H9 (cell line): ENCODE measurements at regions not wholly inside any gene's neighbourhood (a gene's known extent, or its start where the extent isn't known, plus 50 kb on each side); places are given as distances from the start of the nearest gene placed in this dataset.

ENCODE experiments used
- DNase-seq: peaks from one replicate; pipeline ENCODE4 v3.0.0-alpha.2; 2017
- H2AFZ ChIP-seq: one replicate; pipeline ENCODE4 v1.6.1; 2013; ENCODE audit warnings: mild to moderate bottlenecking, low read length, control low read depth, moderate library complexity
- H2AK5ac ChIP-seq: 2 replicates; pipeline ENCODE4 v1.6.1; 2013; ENCODE audit warnings: low read length, control low read depth, mixed read lengths; ENCODE audit not compliant: insufficient read length
- H2BK120ac ChIP-seq: one replicate; pipeline ENCODE4 v1.6.1; 2013; ENCODE audit warnings: low read depth, mild to moderate bottlenecking, low read length, control low read depth, inconsistent platforms; ENCODE audit not compliant: poor library complexity, severe bottlenecking
- H2BK12ac ChIP-seq: 2 replicates; pipeline ENCODE4 v1.6.1; 2013; ENCODE audit warnings: low read length, control low read depth, mixed read lengths, low read depth; ENCODE audit not compliant: insufficient read length
- H2BK15ac ChIP-seq: 2 replicates; pipeline ENCODE4 v1.6.1; 2013; ENCODE audit warnings: low read depth, low read length, control low read depth
- H2BK20ac ChIP-seq: one replicate; pipeline ENCODE4 v1.6.1; 2013; ENCODE audit warnings: low read depth, mild to moderate bottlenecking, low read length, control low read depth, inconsistent platforms; ENCODE audit not compliant: poor library complexity, severe bottlenecking
- H2BK5ac ChIP-seq: 2 replicates; pipeline ENCODE4 v1.6.1; 2013; ENCODE audit warnings: low read length, control low read depth, mixed read lengths; ENCODE audit not compliant: insufficient read length
- H3K14ac ChIP-seq: 2 replicates; pipeline ENCODE4 v1.6.1; 2013; ENCODE audit warnings: low read length, control low read depth; ENCODE audit not compliant: insufficient read depth
- H3K18ac ChIP-seq: 2 replicates; pipeline ENCODE4 v1.6.1; 2013; ENCODE audit warnings: low read depth, mild to moderate bottlenecking, mixed read lengths, low read length, control low read depth; ENCODE audit not compliant: insufficient read length
- H3K23ac ChIP-seq: 2 replicates; pipeline ENCODE4 v1.6.1; 2013; ENCODE audit warnings: low read length, control low read depth, mixed read lengths, low read depth; ENCODE audit not compliant: insufficient read length
- H3K23me2 ChIP-seq: 2 replicates; pipeline ENCODE4 v1.6.1; 2013; ENCODE audit warnings: low read depth, mild to moderate bottlenecking, mixed read lengths, low read length, control low read depth; ENCODE audit not compliant: insufficient read length, poor library complexity, severe bottlenecking
- H3K27ac ChIP-seq: 2 replicates; pipeline ENCODE4 v1.5.1; 2013; ENCODE audit warnings: low read length, control low read depth, mixed read lengths, low read depth; ENCODE audit not compliant: insufficient read length
- H3K27me3 ChIP-seq: 2 replicates; pipeline ENCODE4 v1.6.1; 2013; ENCODE audit warnings: low read length, control low read depth, inconsistent platforms; ENCODE audit not compliant: insufficient read depth
- H3K4ac ChIP-seq: 2 replicates; pipeline ENCODE4 v1.6.1; 2013; ENCODE audit warnings: low read depth, mild to moderate bottlenecking, control low read depth, inconsistent platforms, low read length, moderate library complexity
- H3K4me1 ChIP-seq: 2 replicates; pipeline ENCODE4 v1.6.1; 2013; ENCODE audit warnings: low read length, control low read depth, inconsistent platforms; ENCODE audit not compliant: insufficient read depth
- H3K4me2 ChIP-seq: 2 replicates; pipeline ENCODE4 v1.6.1; 2013; ENCODE audit warnings: low read length, control low read depth, mixed read lengths; ENCODE audit not compliant: insufficient read length, insufficient read depth
- H3K56ac ChIP-seq: 2 replicates; pipeline ENCODE4 v1.6.1; 2013; ENCODE audit warnings: low read depth, mild to moderate bottlenecking, mixed read lengths, low read length, control low read depth; ENCODE audit not compliant: insufficient read length
- H3K79me1 ChIP-seq: 2 replicates; pipeline ENCODE4 v1.6.1; 2013; ENCODE audit warnings: low read depth, mild to moderate bottlenecking, moderate library complexity, low read length, control low read depth, inconsistent platforms; ENCODE audit not compliant: insufficient read depth, poor library complexity, severe bottlenecking
- H3K79me2 ChIP-seq: 2 replicates; pipeline ENCODE4 v1.6.1; 2013; ENCODE audit warnings: low read length, control low read depth, inconsistent platforms; ENCODE audit not compliant: insufficient read depth
- H3K9ac ChIP-seq: 2 replicates; pipeline ENCODE4 v1.6.1; 2013; ENCODE audit warnings: low read length, control low read depth, mixed read lengths; ENCODE audit not compliant: insufficient read length; ENCODE audit errors: extremely low read depth
- H3K9me3 ChIP-seq: one replicate; pipeline ENCODE4 v1.6.1; 2013; ENCODE audit warnings: low read depth, low read length, inconsistent platforms; ENCODE audit not compliant: control insufficient read depth
- H3T11ph ChIP-seq: one replicate; pipeline ENCODE4 v1.6.1; 2013; ENCODE audit warnings: mild to moderate bottlenecking, low read length, control low read depth, inconsistent platforms
- H4K20me1 ChIP-seq: one replicate; pipeline ENCODE4 v1.6.1; 2013; ENCODE audit not compliant: control insufficient read depth, insufficient read length, insufficient read depth
- H4K5ac ChIP-seq: 2 replicates; pipeline ENCODE4 v1.6.1; 2013; ENCODE audit warnings: low read depth, mild to moderate bottlenecking, mixed read lengths, low read length, control low read depth; ENCODE audit not compliant: insufficient read length
- H4K8ac ChIP-seq: replicated peaks from 2 replicates; pipeline ENCODE4 v1.6.1; 2013; ENCODE audit warnings: low read length, control low read depth, mixed read lengths, low read depth; ENCODE audit not compliant: insufficient read length
- H4K91ac ChIP-seq: 2 replicates; pipeline ENCODE4 v1.6.1; 2013; ENCODE audit warnings: low read depth, mild to moderate bottlenecking, moderate library complexity, mixed read lengths, low read length, control low read depth; ENCODE audit not compliant: insufficient read length
- H3K27ac Mint-ChIP-seq, 3 experiments: 2 replicates in 2 of 3; 3 replicates in 1 of 3; pipeline ENCODE4 v1.8.0; 2020 to 2021; ENCODE audit warnings: mixed read lengths in 3 of 3, mild to moderate bottlenecking in 1 of 3, moderate library complexity in 1 of 3
- H3K27me3 Mint-ChIP-seq: 2 replicates; pipeline ENCODE4 v1.8.0; 2021; ENCODE audit warnings: low read depth, mild to moderate bottlenecking, moderate library complexity, mixed read lengths
- H3K36me3 Mint-ChIP-seq, 3 experiments: 2 replicates in 2 of 3; 3 replicates in 1 of 3; pipeline ENCODE4 v1.8.0; 2020 to 2021; ENCODE audit warnings: low read depth in 3 of 3, mixed read lengths in 3 of 3; ENCODE audit not compliant: insufficient read depth in 1 of 3
- H3K4me1 Mint-ChIP-seq, 2 experiments: 2 replicates each; pipeline ENCODE4 v1.8.0; 2020; ENCODE audit warnings: mixed read lengths in 2 of 2
- H3K4me3 Mint-ChIP-seq, 2 experiments: 2 replicates in 1 of 2; 3 replicates in 1 of 2; pipeline ENCODE4 v1.8.0; 2020 to 2021; ENCODE audit warnings: mild to moderate bottlenecking in 2 of 2, mixed read lengths in 2 of 2, moderate library complexity in 1 of 2
- H3K9me3 Mint-ChIP-seq, 2 experiments: 2 replicates in 1 of 2; 3 replicates in 1 of 2; pipeline ENCODE4 v1.8.0; 2020; ENCODE audit warnings: mild to moderate bottlenecking in 2 of 2, mixed read lengths in 2 of 2, moderate library complexity in 1 of 2
- WGBS: extraction: QIAGEN DNeasy Blood & Tissue Kit; methylation state at CpG from one replicate; pipeline ENCODE4 v1.1.7; 2013; ENCODE audit warnings: missing lambda C conversion rate, low lambda C conversion rate, mixed read lengths; ENCODE audit not compliant: insufficient read length; ENCODE audit errors: extremely low coverage; 5-methylcytosine and 5-hydroxymethylcytosine counted together
- TF ChIP-seq, protein P1 (sequence below): fragments of 200-600 bp; sonication (generic); conservative IDR thresholded peaks from 3 replicates; pipeline ENCODE4 v1.8.0; 2021; ENCODE audit warnings: antibody characterized with exemption, mild to moderate bottlenecking

DNA sequence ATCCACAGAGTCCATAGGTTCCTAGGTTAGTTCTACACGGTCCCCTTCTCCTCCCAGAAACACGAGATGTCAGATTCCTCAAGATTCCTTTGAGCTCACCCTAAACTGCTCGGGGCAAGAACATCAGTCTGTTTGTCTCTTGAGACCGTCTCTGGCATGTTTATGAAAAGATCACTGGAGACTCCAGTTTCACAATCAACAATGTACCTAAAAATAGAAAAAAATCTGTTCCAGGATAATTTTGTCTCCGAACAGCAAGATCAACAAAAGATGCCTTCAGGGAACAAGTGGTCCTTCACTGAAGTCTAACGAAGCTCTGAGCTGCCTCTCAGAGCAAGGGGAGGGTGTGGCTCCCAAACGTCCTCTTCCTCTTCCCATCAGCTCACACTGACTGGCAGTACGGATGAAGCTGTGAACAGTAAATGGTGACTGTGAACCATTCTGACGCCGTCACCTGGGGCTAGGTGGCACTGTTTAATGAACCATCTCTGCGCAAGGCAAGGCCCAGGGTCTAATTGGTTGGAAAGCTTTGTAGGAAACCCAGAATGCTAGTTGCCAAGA is 156.2 kb upstream of the LYZL1 start:
- H2AK5ac ChIP-seq: no peak overlapping the region
- no peak overlapping the region for H3K23ac ChIP-seq
- no peak overlapping the region for H4K8ac ChIP-seq
- H4K91ac ChIP-seq: no peak overlapping the region
- no peaks in the 10 kb centered on the region for H3K9me3 ChIP-seq
- Mint-ChIP-seq H3K27me3 (no peaks in the 10 kb centered on the region), H3K4me3 (no peak overlapping the region), H3K4me1 (peaks cover 12 to 20% of the 10 kb centered on the region in 2 experiments), H3K36me3 (no peaks in the 10 kb centered on the region), H3K27ac (no peak overlapping the region), H3K9me3 (no peaks in the 10 kb centered on the region)
- peak overlapping the region; percentile 23 for H2BK120ac ChIP-seq
- H2BK5ac ChIP-seq: no peak overlapping the region
- H3K18ac ChIP-seq: no peak overlapping the region
- no peak for DNase-seq
- WGBS: no CpG with 5 or more reads among the region's 11 CpGs
- no peak overlapping the region for H2BK15ac ChIP-seq
- H3T11ph ChIP-seq: no peak overlapping the region
- no peaks in the 10 kb centered on the region for H4K20me1 ChIP-seq
- H3K4me1 ChIP-seq: no peaks in the 10 kb centered on the region
- no peak overlapping the region for H2BK12ac ChIP-seq
- H3K27me3 ChIP-seq: no peaks in the 10 kb centered on the region
- no peaks in the 10 kb centered on the region for H3K79me1 ChIP-seq
- no peak overlapping the region for H3K4me2 ChIP-seq
- no peak overlapping the region for H4K5ac ChIP-seq
- no peak overlapping the region for H2BK20ac ChIP-seq
- H3K4ac ChIP-seq: no peak overlapping the region
- no peak overlapping the region for H3K56ac ChIP-seq
- H3K27ac ChIP-seq: no peak overlapping the region
- TF ChIP-seq, protein P1, sequence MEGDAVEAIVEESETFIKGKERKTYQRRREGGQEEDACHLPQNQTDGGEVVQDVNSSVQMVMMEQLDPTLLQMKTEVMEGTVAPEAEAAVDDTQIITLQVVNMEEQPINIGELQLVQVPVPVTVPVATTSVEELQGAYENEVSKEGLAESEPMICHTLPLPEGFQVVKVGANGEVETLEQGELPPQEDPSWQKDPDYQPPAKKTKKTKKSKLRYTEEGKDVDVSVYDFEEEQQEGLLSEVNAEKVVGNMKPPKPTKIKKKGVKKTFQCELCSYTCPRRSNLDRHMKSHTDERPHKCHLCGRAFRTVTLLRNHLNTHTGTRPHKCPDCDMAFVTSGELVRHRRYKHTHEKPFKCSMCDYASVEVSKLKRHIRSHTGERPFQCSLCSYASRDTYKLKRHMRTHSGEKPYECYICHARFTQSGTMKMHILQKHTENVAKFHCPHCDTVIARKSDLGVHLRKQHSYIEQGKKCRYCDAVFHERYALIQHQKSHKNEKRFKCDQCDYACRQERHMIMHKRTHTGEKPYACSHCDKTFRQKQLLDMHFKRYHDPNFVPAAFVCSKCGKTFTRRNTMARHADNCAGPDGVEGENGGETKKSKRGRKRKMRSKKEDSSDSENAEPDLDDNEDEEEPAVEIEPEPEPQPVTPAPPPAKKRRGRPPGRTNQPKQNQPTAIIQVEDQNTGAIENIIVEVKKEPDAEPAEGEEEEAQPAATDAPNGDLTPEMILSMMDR: no peak
- H3K14ac ChIP-seq: no peak overlapping the region
- H3K23me2 ChIP-seq: no peaks in the 10 kb centered on the region
- H3K9ac ChIP-seq: no peak overlapping the region
- no peak overlapping the region for H2AFZ ChIP-seq
- no peaks in the 10 kb centered on the region for H3K79me2 ChIP-seq
